ENCODE measurements at regions not wholly inside any gene's neighbourhood (a gene's known extent, or its start where the extent isn't known, plus 50 kb on each side); places are given as distances from the start of the nearest gene placed in this dataset.

DNA sequence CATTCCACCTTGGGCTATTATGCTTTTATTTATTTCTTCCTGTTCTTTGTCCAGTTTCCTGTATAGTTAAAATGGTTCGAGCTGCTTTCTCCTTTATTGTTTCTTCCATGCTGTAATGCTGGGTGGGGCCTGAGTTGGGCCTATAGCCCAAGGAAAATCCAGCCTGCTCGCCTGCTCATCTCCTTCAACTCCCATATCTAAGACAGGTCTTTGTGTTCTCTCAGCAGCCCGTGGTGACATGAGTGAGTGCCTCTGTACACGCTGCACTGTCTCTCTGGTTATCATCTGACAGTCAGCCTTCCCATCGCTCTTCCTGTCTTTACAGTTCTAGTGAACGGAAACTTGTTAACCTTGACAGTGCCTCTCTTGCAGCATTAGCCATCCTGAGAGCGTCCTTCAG is 221.9 kb upstream of the SLC10A2 start:
- TF ChIP-seq, protein P1, sequence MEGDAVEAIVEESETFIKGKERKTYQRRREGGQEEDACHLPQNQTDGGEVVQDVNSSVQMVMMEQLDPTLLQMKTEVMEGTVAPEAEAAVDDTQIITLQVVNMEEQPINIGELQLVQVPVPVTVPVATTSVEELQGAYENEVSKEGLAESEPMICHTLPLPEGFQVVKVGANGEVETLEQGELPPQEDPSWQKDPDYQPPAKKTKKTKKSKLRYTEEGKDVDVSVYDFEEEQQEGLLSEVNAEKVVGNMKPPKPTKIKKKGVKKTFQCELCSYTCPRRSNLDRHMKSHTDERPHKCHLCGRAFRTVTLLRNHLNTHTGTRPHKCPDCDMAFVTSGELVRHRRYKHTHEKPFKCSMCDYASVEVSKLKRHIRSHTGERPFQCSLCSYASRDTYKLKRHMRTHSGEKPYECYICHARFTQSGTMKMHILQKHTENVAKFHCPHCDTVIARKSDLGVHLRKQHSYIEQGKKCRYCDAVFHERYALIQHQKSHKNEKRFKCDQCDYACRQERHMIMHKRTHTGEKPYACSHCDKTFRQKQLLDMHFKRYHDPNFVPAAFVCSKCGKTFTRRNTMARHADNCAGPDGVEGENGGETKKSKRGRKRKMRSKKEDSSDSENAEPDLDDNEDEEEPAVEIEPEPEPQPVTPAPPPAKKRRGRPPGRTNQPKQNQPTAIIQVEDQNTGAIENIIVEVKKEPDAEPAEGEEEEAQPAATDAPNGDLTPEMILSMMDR (IDR thresholded peaks at IDR 0.05; ENCODE audit: borderline replicate concordance, extremely low read depth, low read length, poor library complexity, severe bottlenecking) = no peak
- TF ChIP-seq EZH2 (IDR thresholded peaks at IDR 0.05; ENCODE audit: borderline replicate concordance, low read depth, low read length, severe bottlenecking) = no peak
